K562 (cell line): ENCODE measurements at regions not wholly inside any gene's neighbourhood (a gene's known extent, or its start where the extent isn't known, plus 50 kb on each side); places are given as distances from the start of the nearest gene placed in this dataset.

Experiments used
- CBX1 ChIP-seq: sonication (generic); IDR thresholded peaks from 2 replicates; pipeline ENCODE4 v1.6.1; 2016; ENCODE audit warnings: antibody characterized with exemption, low read depth, mild to moderate bottlenecking
- POLR2B ChIP-seq: fragments of 450-650 bp; IDR thresholded peaks from 2 replicates; pipeline ENCODE4 v1.6.1; 2018; ENCODE audit warnings: low read depth; ENCODE audit not compliant: partially characterized antibody
- POLR2H ChIP-seq: IDR thresholded peaks from 2 replicates; pipeline ENCODE4 v1.6.1; 2016; ENCODE audit warnings: missing genetic modification characterization, low read depth, mild to moderate bottlenecking, control low read depth, missing compliant biosample characterization, moderate library complexity
- TF ChIP-seq, protein P1 (sequence below): fragments of 200-800 bp; sonication (Bioruptor generic); IDR thresholded peaks from 2 replicates; pipeline ENCODE4 v1.6.1; 2017; ENCODE audit warnings: missing genetic modification characterization, missing compliant biosample characterization
- TF ChIP-seq, protein P2 (sequence below): sonication (generic); formaldehyde crosslinking; IDR thresholded peaks from 2 replicates; pipeline ENCODE4 v1.8.0; 2022; ENCODE audit warnings: mild to moderate bottlenecking, missing genetic modification reagents
- TF ChIP-seq, protein P3 (sequence below): fragments of 450-650 bp; IDR thresholded peaks from 2 replicates; pipeline ENCODE4 v1.6.1; 2016; ENCODE audit warnings: mild to moderate bottlenecking, moderate library complexity

DNA sequence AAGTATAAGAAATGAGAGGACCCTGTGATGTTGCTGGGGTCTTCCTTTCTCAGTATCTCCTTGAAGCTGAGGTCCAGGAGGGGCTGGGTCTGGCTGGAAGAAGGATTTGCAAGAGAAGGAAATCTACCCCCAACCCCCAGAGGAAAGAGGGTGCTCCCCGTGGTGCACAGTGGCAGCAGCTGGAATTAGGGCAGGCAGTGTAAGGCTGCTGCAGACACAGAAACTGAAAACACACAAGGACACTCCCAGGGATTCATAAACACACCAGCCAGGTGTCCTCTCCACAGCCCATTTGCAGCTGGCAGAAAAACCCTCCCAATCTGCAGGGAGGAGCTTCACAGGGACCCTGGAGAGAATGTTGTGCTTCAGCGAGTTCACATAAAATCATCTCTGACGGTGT, 297.2 kb downstream of the CDH26 start (continued):
- TF ChIP-seq CBX1 (no peak), POLR2H (tag) (no peak), POLR2B (no peak)
- TF ChIP-seq, protein P1, sequence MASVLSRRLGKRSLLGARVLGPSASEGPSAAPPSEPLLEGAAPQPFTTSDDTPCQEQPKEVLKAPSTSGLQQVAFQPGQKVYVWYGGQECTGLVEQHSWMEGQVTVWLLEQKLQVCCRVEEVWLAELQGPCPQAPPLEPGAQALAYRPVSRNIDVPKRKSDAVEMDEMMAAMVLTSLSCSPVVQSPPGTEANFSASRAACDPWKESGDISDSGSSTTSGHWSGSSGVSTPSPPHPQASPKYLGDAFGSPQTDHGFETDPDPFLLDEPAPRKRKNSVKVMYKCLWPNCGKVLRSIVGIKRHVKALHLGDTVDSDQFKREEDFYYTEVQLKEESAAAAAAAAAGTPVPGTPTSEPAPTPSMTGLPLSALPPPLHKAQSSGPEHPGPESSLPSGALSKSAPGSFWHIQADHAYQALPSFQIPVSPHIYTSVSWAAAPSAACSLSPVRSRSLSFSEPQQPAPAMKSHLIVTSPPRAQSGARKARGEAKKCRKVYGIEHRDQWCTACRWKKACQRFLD (CRISPR knock-in tag) = no peak
- TF ChIP-seq, protein P2, sequence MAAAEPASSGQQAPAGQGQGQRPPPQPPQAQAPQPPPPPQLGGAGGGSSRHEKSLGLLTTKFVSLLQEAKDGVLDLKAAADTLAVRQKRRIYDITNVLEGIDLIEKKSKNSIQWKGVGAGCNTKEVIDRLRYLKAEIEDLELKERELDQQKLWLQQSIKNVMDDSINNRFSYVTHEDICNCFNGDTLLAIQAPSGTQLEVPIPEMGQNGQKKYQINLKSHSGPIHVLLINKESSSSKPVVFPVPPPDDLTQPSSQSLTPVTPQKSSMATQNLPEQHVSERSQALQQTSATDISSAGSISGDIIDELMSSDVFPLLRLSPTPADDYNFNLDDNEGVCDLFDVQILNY (CRISPR knock-in tag) = no peak
- TF ChIP-seq, protein P3, sequence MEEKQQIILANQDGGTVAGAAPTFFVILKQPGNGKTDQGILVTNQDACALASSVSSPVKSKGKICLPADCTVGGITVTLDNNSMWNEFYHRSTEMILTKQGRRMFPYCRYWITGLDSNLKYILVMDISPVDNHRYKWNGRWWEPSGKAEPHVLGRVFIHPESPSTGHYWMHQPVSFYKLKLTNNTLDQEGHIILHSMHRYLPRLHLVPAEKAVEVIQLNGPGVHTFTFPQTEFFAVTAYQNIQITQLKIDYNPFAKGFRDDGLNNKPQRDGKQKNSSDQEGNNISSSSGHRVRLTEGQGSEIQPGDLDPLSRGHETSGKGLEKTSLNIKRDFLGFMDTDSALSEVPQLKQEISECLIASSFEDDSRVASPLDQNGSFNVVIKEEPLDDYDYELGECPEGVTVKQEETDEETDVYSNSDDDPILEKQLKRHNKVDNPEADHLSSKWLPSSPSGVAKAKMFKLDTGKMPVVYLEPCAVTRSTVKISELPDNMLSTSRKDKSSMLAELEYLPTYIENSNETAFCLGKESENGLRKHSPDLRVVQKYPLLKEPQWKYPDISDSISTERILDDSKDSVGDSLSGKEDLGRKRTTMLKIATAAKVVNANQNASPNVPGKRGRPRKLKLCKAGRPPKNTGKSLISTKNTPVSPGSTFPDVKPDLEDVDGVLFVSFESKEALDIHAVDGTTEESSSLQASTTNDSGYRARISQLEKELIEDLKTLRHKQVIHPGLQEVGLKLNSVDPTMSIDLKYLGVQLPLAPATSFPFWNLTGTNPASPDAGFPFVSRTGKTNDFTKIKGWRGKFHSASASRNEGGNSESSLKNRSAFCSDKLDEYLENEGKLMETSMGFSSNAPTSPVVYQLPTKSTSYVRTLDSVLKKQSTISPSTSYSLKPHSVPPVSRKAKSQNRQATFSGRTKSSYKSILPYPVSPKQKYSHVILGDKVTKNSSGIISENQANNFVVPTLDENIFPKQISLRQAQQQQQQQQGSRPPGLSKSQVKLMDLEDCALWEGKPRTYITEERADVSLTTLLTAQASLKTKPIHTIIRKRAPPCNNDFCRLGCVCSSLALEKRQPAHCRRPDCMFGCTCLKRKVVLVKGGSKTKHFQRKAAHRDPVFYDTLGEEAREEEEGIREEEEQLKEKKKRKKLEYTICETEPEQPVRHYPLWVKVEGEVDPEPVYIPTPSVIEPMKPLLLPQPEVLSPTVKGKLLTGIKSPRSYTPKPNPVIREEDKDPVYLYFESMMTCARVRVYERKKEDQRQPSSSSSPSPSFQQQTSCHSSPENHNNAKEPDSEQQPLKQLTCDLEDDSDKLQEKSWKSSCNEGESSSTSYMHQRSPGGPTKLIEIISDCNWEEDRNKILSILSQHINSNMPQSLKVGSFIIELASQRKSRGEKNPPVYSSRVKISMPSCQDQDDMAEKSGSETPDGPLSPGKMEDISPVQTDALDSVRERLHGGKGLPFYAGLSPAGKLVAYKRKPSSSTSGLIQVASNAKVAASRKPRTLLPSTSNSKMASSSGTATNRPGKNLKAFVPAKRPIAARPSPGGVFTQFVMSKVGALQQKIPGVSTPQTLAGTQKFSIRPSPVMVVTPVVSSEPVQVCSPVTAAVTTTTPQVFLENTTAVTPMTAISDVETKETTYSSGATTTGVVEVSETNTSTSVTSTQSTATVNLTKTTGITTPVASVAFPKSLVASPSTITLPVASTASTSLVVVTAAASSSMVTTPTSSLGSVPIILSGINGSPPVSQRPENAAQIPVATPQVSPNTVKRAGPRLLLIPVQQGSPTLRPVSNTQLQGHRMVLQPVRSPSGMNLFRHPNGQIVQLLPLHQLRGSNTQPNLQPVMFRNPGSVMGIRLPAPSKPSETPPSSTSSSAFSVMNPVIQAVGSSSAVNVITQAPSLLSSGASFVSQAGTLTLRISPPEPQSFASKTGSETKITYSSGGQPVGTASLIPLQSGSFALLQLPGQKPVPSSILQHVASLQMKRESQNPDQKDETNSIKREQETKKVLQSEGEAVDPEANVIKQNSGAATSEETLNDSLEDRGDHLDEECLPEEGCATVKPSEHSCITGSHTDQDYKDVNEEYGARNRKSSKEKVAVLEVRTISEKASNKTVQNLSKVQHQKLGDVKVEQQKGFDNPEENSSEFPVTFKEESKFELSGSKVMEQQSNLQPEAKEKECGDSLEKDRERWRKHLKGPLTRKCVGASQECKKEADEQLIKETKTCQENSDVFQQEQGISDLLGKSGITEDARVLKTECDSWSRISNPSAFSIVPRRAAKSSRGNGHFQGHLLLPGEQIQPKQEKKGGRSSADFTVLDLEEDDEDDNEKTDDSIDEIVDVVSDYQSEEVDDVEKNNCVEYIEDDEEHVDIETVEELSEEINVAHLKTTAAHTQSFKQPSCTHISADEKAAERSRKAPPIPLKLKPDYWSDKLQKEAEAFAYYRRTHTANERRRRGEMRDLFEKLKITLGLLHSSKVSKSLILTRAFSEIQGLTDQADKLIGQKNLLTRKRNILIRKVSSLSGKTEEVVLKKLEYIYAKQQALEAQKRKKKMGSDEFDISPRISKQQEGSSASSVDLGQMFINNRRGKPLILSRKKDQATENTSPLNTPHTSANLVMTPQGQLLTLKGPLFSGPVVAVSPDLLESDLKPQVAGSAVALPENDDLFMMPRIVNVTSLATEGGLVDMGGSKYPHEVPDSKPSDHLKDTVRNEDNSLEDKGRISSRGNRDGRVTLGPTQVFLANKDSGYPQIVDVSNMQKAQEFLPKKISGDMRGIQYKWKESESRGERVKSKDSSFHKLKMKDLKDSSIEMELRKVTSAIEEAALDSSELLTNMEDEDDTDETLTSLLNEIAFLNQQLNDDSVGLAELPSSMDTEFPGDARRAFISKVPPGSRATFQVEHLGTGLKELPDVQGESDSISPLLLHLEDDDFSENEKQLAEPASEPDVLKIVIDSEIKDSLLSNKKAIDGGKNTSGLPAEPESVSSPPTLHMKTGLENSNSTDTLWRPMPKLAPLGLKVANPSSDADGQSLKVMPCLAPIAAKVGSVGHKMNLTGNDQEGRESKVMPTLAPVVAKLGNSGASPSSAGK = no peak
